GM23338 (cell line): ENCODE measurements at regions not wholly inside any gene's neighbourhood (a gene's known extent, or its start where the extent isn't known, plus 50 kb on each side); places are given as distances from the start of the nearest gene placed in this dataset.

Experiments
- CREB1 ChIP-seq: fragments of 250-450 bp; sonication (Bioruptor Pico); IDR thresholded peaks from 2 replicates; pipeline ENCODE4 v1.5.0; 2020; ENCODE audit warnings: low read depth, mild to moderate bottlenecking, moderate library complexity
- EZH2 ChIP-seq: fragments of 200-600 bp; sonication (generic); IDR thresholded peaks from one replicate; pipeline ENCODE4 v1.8.0; 2017; ENCODE audit warnings: antibody characterized with exemption, mild to moderate bottlenecking, low read depth; ENCODE audit not compliant: unreplicated experiment
- EZH2phosphoT487 ChIP-seq: fragments of 200-600 bp; sonication (generic); IDR thresholded peaks from one replicate; pipeline ENCODE4 v1.8.1; 2018; ENCODE audit warnings: antibody characterized with exemption; ENCODE audit not compliant: unreplicated experiment
- JUNB ChIP-seq: IDR thresholded peaks from one replicate; pipeline ENCODE4 v1.6.1; 2016; ENCODE audit warnings: antibody characterized with exemption; ENCODE audit not compliant: unreplicated experiment
- POLR2AphosphoS5 ChIP-seq: IDR thresholded peaks from 2 replicates; pipeline ENCODE4 v1.6.1; 2016; ENCODE audit warnings: antibody characterized with exemption, low read depth
- ZNF331 ChIP-seq: fragments of 250-450 bp; sonication (Bioruptor Pico); IDR thresholded peaks from 2 replicates; pipeline ENCODE4 v1.5.0; 2020; ENCODE audit warnings: low read depth, mild to moderate bottlenecking, moderate library complexity
- TF ChIP-seq, protein P1 (sequence below): IDR thresholded peaks from one replicate; pipeline ENCODE4 v1.6.1; 2018; ENCODE audit warnings: antibody characterized with exemption; ENCODE audit not compliant: unreplicated experiment
- TF ChIP-seq, protein P2 (sequence below), 2 experiments: fragments of 200-600 bp in 1 of 2; sonication (generic) in 1 of 2; conservative IDR thresholded peaks; 2 replicates each; pipeline versions ENCODE4 v1.5.1 to v1.6.1; 2016 to 2017; ENCODE audit warnings: antibody characterized with exemption in 2 of 2, low read depth in 2 of 2, mild to moderate bottlenecking in 2 of 2, moderate library complexity in 1 of 2

DNA sequence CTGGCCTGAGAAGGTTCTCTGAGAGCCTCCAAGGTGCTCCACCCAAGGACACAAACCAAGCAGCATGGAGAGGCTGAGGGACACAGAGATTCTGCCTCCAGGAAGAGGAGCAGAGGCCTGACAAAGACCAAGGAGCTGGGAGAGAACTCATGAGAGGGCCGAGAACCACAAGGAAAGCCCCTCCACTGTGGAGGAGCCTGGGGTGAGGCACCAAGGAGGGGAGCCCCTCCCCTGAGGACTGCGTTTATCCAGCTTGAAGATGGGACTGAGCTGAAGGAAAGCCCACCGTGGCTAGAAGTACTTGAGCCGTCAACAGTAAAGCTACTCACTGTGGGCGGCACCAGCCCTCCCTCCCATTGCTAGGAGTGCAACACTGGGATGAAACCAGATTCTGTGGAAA lies 63.1 kb upstream of the MEF2A start:
- no peak for TF ChIP-seq POLR2AphosphoS5
- TF ChIP-seq, protein P1, sequence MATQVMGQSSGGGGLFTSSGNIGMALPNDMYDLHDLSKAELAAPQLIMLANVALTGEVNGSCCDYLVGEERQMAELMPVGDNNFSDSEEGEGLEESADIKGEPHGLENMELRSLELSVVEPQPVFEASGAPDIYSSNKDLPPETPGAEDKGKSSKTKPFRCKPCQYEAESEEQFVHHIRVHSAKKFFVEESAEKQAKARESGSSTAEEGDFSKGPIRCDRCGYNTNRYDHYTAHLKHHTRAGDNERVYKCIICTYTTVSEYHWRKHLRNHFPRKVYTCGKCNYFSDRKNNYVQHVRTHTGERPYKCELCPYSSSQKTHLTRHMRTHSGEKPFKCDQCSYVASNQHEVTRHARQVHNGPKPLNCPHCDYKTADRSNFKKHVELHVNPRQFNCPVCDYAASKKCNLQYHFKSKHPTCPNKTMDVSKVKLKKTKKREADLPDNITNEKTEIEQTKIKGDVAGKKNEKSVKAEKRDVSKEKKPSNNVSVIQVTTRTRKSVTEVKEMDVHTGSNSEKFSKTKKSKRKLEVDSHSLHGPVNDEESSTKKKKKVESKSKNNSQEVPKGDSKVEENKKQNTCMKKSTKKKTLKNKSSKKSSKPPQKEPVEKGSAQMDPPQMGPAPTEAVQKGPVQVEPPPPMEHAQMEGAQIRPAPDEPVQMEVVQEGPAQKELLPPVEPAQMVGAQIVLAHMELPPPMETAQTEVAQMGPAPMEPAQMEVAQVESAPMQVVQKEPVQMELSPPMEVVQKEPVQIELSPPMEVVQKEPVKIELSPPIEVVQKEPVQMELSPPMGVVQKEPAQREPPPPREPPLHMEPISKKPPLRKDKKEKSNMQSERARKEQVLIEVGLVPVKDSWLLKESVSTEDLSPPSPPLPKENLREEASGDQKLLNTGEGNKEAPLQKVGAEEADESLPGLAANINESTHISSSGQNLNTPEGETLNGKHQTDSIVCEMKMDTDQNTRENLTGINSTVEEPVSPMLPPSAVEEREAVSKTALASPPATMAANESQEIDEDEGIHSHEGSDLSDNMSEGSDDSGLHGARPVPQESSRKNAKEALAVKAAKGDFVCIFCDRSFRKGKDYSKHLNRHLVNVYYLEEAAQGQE: no peak
- TF ChIP-seq, protein P2, sequence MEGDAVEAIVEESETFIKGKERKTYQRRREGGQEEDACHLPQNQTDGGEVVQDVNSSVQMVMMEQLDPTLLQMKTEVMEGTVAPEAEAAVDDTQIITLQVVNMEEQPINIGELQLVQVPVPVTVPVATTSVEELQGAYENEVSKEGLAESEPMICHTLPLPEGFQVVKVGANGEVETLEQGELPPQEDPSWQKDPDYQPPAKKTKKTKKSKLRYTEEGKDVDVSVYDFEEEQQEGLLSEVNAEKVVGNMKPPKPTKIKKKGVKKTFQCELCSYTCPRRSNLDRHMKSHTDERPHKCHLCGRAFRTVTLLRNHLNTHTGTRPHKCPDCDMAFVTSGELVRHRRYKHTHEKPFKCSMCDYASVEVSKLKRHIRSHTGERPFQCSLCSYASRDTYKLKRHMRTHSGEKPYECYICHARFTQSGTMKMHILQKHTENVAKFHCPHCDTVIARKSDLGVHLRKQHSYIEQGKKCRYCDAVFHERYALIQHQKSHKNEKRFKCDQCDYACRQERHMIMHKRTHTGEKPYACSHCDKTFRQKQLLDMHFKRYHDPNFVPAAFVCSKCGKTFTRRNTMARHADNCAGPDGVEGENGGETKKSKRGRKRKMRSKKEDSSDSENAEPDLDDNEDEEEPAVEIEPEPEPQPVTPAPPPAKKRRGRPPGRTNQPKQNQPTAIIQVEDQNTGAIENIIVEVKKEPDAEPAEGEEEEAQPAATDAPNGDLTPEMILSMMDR (conservative IDR thresholded peaks at IDR 0.05; ENCODE audit: low read depth in 2 of 2): no peak
- TF ChIP-seq JUNB: no peak
- TF ChIP-seq EZH2: no peak
- no peak for TF ChIP-seq CREB1
- no peak for TF ChIP-seq ZNF331
- TF ChIP-seq EZH2phosphoT487: no peak
